SK-N-SH treated with all-trans-retinoic acid at 6 μM for 48 hours (cell line): ENCODE measurements at regions not wholly inside any gene's neighbourhood (a gene's known extent, or its start where the extent isn't known, plus 50 kb on each side); places are given as distances from the start of the nearest gene placed in this dataset.

ENCODE experiments used
- BACH2 ChIP-seq: fragments of 250-450 bp; sonication (Bioruptor Pico); IDR thresholded peaks from 2 replicates; pipeline ENCODE4 v1.9.0; 2021; ENCODE audit warnings: mild to moderate bottlenecking, borderline replicate concordance
- CREB5 ChIP-seq: fragments of 250-450 bp; sonication (Bioruptor Pico); IDR thresholded peaks from 2 replicates; pipeline ENCODE4 v1.5.1; 2020; ENCODE audit warnings: low read depth, mild to moderate bottlenecking, moderate library complexity
- ESRRG ChIP-seq: fragments of 250-450 bp; sonication (Bioruptor Pico); IDR thresholded peaks from 2 replicates; pipeline ENCODE4 v1.6.1; 2021; ENCODE audit warnings: mild to moderate bottlenecking
- ISL1 ChIP-seq: fragments of 250-450 bp; sonication (Bioruptor Pico); IDR thresholded peaks from 2 replicates; pipeline ENCODE4 v2.1.2; 2022; ENCODE audit warnings: mild to moderate bottlenecking, moderate library complexity
- OSR1 ChIP-seq: fragments of 250-450 bp; sonication (Bioruptor Pico); IDR thresholded peaks from 2 replicates; pipeline ENCODE4 v1.8.0; 2022; ENCODE audit warnings: moderate library complexity, mild to moderate bottlenecking, inconsistent platforms
- PATZ1 ChIP-seq: fragments of 250-450 bp; sonication (Bioruptor Pico); IDR thresholded peaks from 2 replicates; pipeline ENCODE4 v1.8.0; 2020; ENCODE audit warnings: mild to moderate bottlenecking, moderate library complexity, borderline replicate concordance
- PPARA ChIP-seq: fragments of 250-450 bp; sonication (Bioruptor Pico); IDR thresholded peaks from 2 replicates; pipeline ENCODE4 v1.5.0; 2020; ENCODE audit warnings: mild to moderate bottlenecking, borderline replicate concordance
- RARB ChIP-seq: fragments of 250-450 bp; sonication (Bioruptor Pico); IDR thresholded peaks from 2 replicates; pipeline ENCODE4 v1.8.0; 2021; ENCODE audit warnings: mild to moderate bottlenecking, moderate library complexity
- TCF4 ChIP-seq: fragments of 250-450 bp; sonication (Bioruptor Pico); IDR thresholded peaks from 2 replicates; pipeline ENCODE4 v1.8.0; 2021; ENCODE audit warnings: mild to moderate bottlenecking, moderate library complexity, borderline replicate concordance
- TSHZ2 ChIP-seq: fragments of 250-450 bp; sonication (Bioruptor Pico); IDR thresholded peaks from 2 replicates; pipeline ENCODE4 v1.5.0; 2020; ENCODE audit warnings: mild to moderate bottlenecking, moderate library complexity
- ZC3H10 ChIP-seq: fragments of 250-450 bp; sonication (Bioruptor Pico); IDR thresholded peaks from 2 replicates; pipeline ENCODE4 v1.5.1; 2021; ENCODE audit warnings: mild to moderate bottlenecking, moderate library complexity
- ZFP3 ChIP-seq: fragments of 250-450 bp; sonication (Bioruptor Pico); IDR thresholded peaks from 2 replicates; pipeline ENCODE4 v1.5.0; 2020; ENCODE audit warnings: mild to moderate bottlenecking, moderate library complexity
- ZFP30 ChIP-seq: fragments of 450-650 bp; formaldehyde crosslinking; IDR thresholded peaks from 2 replicates; pipeline ENCODE4 v1.5.0; 2022; ENCODE audit warnings: mild to moderate bottlenecking, moderate library complexity
- ZNF565 ChIP-seq: fragments of 450-650 bp; formaldehyde crosslinking; conservative IDR thresholded peaks from 2 replicates; pipeline ENCODE4 v1.5.0; 2020; ENCODE audit warnings: low read depth, mild to moderate bottlenecking, moderate library complexity

- TF ChIP-seq ZC3H10 (CRISPR knock-in tag) = no peak
- TF ChIP-seq ESRRG (CRISPR knock-in tag) = no peak
- no peak for TF ChIP-seq PATZ1
- TF ChIP-seq RARB = no peak
- TF ChIP-seq TSHZ2 (CRISPR knock-in tag) = no peak
- no peak for TF ChIP-seq OSR1
- no peak for TF ChIP-seq ZFP30 (CRISPR knock-in tag)
- TF ChIP-seq ZNF565 = no peak
- no peak for TF ChIP-seq ZFP3 (CRISPR knock-in tag)
- no peak for TF ChIP-seq ISL1 (CRISPR knock-in tag)
- TF ChIP-seq CREB5 (CRISPR knock-in tag) = no peak
- no peak for TF ChIP-seq TCF4 (CRISPR knock-in tag)
- TF ChIP-seq BACH2 (CRISPR knock-in tag) = no peak
- no peak for TF ChIP-seq PPARA (CRISPR knock-in tag)
Observed at GRCh38 chr7:49580761-49581160, 192.7 kb upstream of the VWC2 start.
